Endothelial cell of umbilical vein (primary cell): ENCODE measurements at regions not wholly inside any gene's neighbourhood (a gene's known extent, or its start where the extent isn't known, plus 50 kb on each side); places are given as distances from the start of the nearest gene placed in this dataset.

Experiments
- EZH2 ChIP-seq: IDR thresholded peaks from 2 replicates; pipeline ENCODE4 v1.6.1; 2012; ENCODE audit warnings: borderline replicate concordance, low read depth, mild to moderate bottlenecking, moderate library complexity, low read length, inconsistent platforms; ENCODE audit not compliant: severe bottlenecking
- FOS ChIP-seq: IDR thresholded peaks from 2 replicates; pipeline ENCODE4 v1.6.1; 2011; ENCODE audit warnings: mild to moderate bottlenecking, low read length, moderate library complexity, borderline replicate concordance; ENCODE audit not compliant: insufficient read depth
- GATA2 ChIP-seq: IDR thresholded peaks from 2 replicates; pipeline ENCODE4 v1.7.0; 2011; ENCODE audit warnings: low read depth, mild to moderate bottlenecking, moderate library complexity, mixed read lengths, low read length; ENCODE audit not compliant: insufficient read length, insufficient read depth
- MAX ChIP-seq: IDR thresholded peaks from 2 replicates; pipeline ENCODE4 v1.6.1; 2011; ENCODE audit not compliant: insufficient read depth, insufficient read length
- MYC ChIP-seq: IDR thresholded peaks from one replicate; pipeline ENCODE4 v1.6.1; 2011; ENCODE audit warnings: mild to moderate bottlenecking, low read depth, low read length
- POLR2A ChIP-seq: IDR thresholded peaks from 2 replicates; pipeline ENCODE4 v1.6.1; 2012; ENCODE audit warnings: low read depth, mild to moderate bottlenecking, control low read depth, low read length
- POLR2AphosphoS5 ChIP-seq: IDR thresholded peaks from 2 replicates; pipeline ENCODE4 v1.6.1; 2012; ENCODE audit warnings: low read depth, mild to moderate bottlenecking, control low read depth, low read length, moderate library complexity; ENCODE audit not compliant: insufficient read depth
- TF ChIP-seq, protein P1 (sequence below), 2 donors: IDR thresholded peaks; 1 replicate in 1 of 2; 2 replicates in 1 of 2; pipeline ENCODE4 v1.5.1; 2011; ENCODE audit warnings: low read length in 2 of 2, mild to moderate bottlenecking in 2 of 2, moderate library complexity in 2 of 2, control low read depth in 1 of 2, inconsistent platforms in 1 of 2, low read depth in 1 of 2; ENCODE audit not compliant: insufficient read depth in 1 of 2; ENCODE audit errors: extremely low read depth in 1 of 2

GRCh38 chr11:70696564-70696963 is 298.2 kb downstream of the CTTN start:
- TF ChIP-seq EZH2 (no peak), POLR2AphosphoS5 (no peak), GATA2 (no peak), FOS (no peak), MAX (no peak), POLR2A (no peak), MYC (no peak)
- TF ChIP-seq, protein P1, sequence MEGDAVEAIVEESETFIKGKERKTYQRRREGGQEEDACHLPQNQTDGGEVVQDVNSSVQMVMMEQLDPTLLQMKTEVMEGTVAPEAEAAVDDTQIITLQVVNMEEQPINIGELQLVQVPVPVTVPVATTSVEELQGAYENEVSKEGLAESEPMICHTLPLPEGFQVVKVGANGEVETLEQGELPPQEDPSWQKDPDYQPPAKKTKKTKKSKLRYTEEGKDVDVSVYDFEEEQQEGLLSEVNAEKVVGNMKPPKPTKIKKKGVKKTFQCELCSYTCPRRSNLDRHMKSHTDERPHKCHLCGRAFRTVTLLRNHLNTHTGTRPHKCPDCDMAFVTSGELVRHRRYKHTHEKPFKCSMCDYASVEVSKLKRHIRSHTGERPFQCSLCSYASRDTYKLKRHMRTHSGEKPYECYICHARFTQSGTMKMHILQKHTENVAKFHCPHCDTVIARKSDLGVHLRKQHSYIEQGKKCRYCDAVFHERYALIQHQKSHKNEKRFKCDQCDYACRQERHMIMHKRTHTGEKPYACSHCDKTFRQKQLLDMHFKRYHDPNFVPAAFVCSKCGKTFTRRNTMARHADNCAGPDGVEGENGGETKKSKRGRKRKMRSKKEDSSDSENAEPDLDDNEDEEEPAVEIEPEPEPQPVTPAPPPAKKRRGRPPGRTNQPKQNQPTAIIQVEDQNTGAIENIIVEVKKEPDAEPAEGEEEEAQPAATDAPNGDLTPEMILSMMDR (IDR thresholded peaks at IDR 0.05; ENCODE audit: extremely low read depth in 1 of 2, insufficient read depth in 1 of 2, low read depth in 1 of 2, low read length in 2 of 2) = no peak
